Muscle of leg (tissue), 3 donors: ENCODE measurements at regions not wholly inside any gene's neighbourhood (a gene's known extent, or its start where the extent isn't known, plus 50 kb on each side); places are given as distances from the start of the nearest gene placed in this dataset.
"Not testable (repeated sequence)": the region's sequence is repeated elsewhere in the genome, so short reads cannot be mapped to it uniquely, and the experiment has no call there.

Experiments used
- DNase-seq: peaks from one replicate; pipeline ENCODE4 v3.0.0; 2013
- H3K27ac ChIP-seq: one replicate; pipeline ENCODE4 v1.5.1; 2013; ENCODE audit warnings: mild to moderate bottlenecking, low read length, control low read depth
- H3K27me3 ChIP-seq: one replicate; pipeline ENCODE4 v1.6.1; 2013; ENCODE audit warnings: low read length; ENCODE audit not compliant: control insufficient read depth, insufficient read depth
- H3K36me3 ChIP-seq: one replicate; pipeline ENCODE4 v1.6.1; 2013; ENCODE audit warnings: low read length; ENCODE audit not compliant: control insufficient read depth, insufficient read depth
- H3K4me1 ChIP-seq: one replicate; pipeline ENCODE4 v1.6.1; 2013; ENCODE audit warnings: low read length; ENCODE audit not compliant: control insufficient read depth, insufficient read depth
- H3K4me3 ChIP-seq: one replicate; pipeline ENCODE4 v1.5.1; 2013; ENCODE audit warnings: low read length, control low read depth
- H3K9me3 ChIP-seq: replicated peaks from 2 replicates; pipeline ENCODE4 v1.6.1; 2013; ENCODE audit warnings: low read depth, low read length; ENCODE audit not compliant: control insufficient read depth
- WGBS: methylation state at CpG from one replicate; pipeline ENCODE4 v1.1.5; 2013; ENCODE audit warnings: missing lambda C conversion rate; ENCODE audit not compliant: insufficient coverage; 5-methylcytosine and 5-hydroxymethylcytosine counted together

- no peaks in the 10 kb centered on the region for H3K9me3 ChIP-seq
- DNase-seq, result peak; percentile 72
- H3K36me3 ChIP-seq, result no peaks in the 10 kb centered on the region
- WGBS, result no CpG with 5 or more reads among the region's 3 CpGs
- H3K4me3 ChIP-seq, result no peak overlapping the region
- H3K27ac ChIP-seq, result no peak overlapping the region
- H3K27me3 ChIP-seq, result no peaks in the 10 kb centered on the region
- H3K4me1 ChIP-seq, result no peaks in the 10 kb centered on the region
Observed at GRCh38 chr7:9507290-9507689, 1073.9 kb downstream of the NXPH1 start.

GRCh38 chr7:9516662-9517061 is 1083.3 kb downstream of the NXPH1 start:
- Histone ChIP-seq H3K27me3 (no peaks in the 10 kb centered on the region), H3K27ac (no peak overlapping the region), H3K4me3 (no peak overlapping the region), H3K36me3 (no peaks in the 10 kb centered on the region), H3K4me1 (no peaks in the 10 kb centered on the region), H3K9me3 (no peaks in the 10 kb centered on the region)
- 61% methylated on average over 2 of the region's 4 CpGs for WGBS
- DNase-seq, result no peak

- H3K27ac ChIP-seq, result no peak overlapping the region
- no CpG with 5 or more reads among the region's 2 CpGs for WGBS
Observed at GRCh38 chr7:9523579-9523978, 1090.2 kb downstream of the NXPH1 start.

GRCh38 chr7:9552431-9552830 is 1119.0 kb downstream of the NXPH1 start:
- H3K4me1 ChIP-seq, H3K27ac ChIP-seq, H3K27me3 ChIP-seq, H3K4me3 ChIP-seq, DNase-seq, H3K36me3 ChIP-seq, H3K9me3 ChIP-seq: not testable (repeated sequence)
- WGBS, result no CpG with 5 or more reads among the region's 4 CpGs

More at GRCh38 chr7:9523579-9523978, 1090.2 kb downstream of the NXPH1 start:
- no peaks in the 10 kb centered on the region for H3K27me3 ChIP-seq
- DNase-seq, result no peak
- no peaks in the 10 kb centered on the region for H3K36me3 ChIP-seq
- H3K9me3 ChIP-seq, result no peaks in the 10 kb centered on the region
- no peak overlapping the region for H3K4me3 ChIP-seq
- H3K4me1 ChIP-seq, result no peaks in the 10 kb centered on the region

- H3K9me3 ChIP-seq, result no peaks in the 10 kb centered on the region
- peak; percentile 1 for DNase-seq
- WGBS, result 0% methylated on average over 1 of the region's 3 CpGs
- no peaks in the 10 kb centered on the region for H3K4me1 ChIP-seq
- no peak overlapping the region for H3K27ac ChIP-seq
- H3K27me3 ChIP-seq, result no peaks in the 10 kb centered on the region
- no peak overlapping the region for H3K4me3 ChIP-seq
- no peaks in the 10 kb centered on the region for H3K36me3 ChIP-seq
Observed at GRCh38 chr7:9557853-9558252, 1124.4 kb downstream of the NXPH1 start.

- H3K36me3 ChIP-seq, result no peaks in the 10 kb centered on the region
- DNase-seq, result no peak
- no peaks in the 10 kb centered on the region for H3K27me3 ChIP-seq
- H3K4me1 ChIP-seq, result no peaks in the 10 kb centered on the region
- H3K27ac ChIP-seq, result no peak overlapping the region
- no CpG with 5 or more reads among the region's 1 CpG for WGBS
- no peak overlapping the region for H3K4me3 ChIP-seq
- H3K9me3 ChIP-seq, result no peaks in the 10 kb centered on the region
Observed at GRCh38 chr7:9575716-9576115, 1142.3 kb downstream of the NXPH1 start.

GRCh38 chr7:9582824-9583223 is 1149.4 kb downstream of the NXPH1 start:
- no peaks in the 10 kb centered on the region for H3K4me1 ChIP-seq
- H3K27me3 ChIP-seq, result no peaks in the 10 kb centered on the region
- WGBS, result no CpG with 5 or more reads among the region's 2 CpGs
- H3K9me3 ChIP-seq, result no peaks in the 10 kb centered on the region
- H3K36me3 ChIP-seq, result no peaks in the 10 kb centered on the region
- H3K27ac ChIP-seq, result no peak overlapping the region
- no peak overlapping the region for H3K4me3 ChIP-seq
- DNase-seq, result no peak

- Histone ChIP-seq H3K36me3 (no peaks in the 10 kb centered on the region), H3K4me1 (no peaks in the 10 kb centered on the region), H3K27me3 (no peaks in the 10 kb centered on the region), H3K9me3 (peaks cover 3% of the 10 kb centered on the region), H3K4me3 (no peak overlapping the region), H3K27ac (no peak overlapping the region)
- no peak for DNase-seq
- WGBS, result no CpG with 5 or more reads among the region's 2 CpGs
Observed at GRCh38 chr7:9598411-9598810, 1165.0 kb downstream of the NXPH1 start.

GRCh38 chr7:9600974-9601373 is 1167.6 kb downstream of the NXPH1 start:
- no peaks in the 10 kb centered on the region for H3K36me3 ChIP-seq
- no peaks in the 10 kb centered on the region for H3K4me1 ChIP-seq
- WGBS, result no CpG with 5 or more reads among the region's 2 CpGs
- no peaks in the 10 kb centered on the region for H3K27me3 ChIP-seq
- no peak overlapping the region for H3K27ac ChIP-seq
- H3K4me3 ChIP-seq, result no peak overlapping the region
- DNase-seq, result no peak
- H3K9me3 ChIP-seq, result peaks cover 3% of the 10 kb centered on the region

GRCh38 chr7:9603291-9603690 is 1169.9 kb downstream of the NXPH1 start:
- no peaks in the 10 kb centered on the region for H3K4me1 ChIP-seq
- DNase-seq, result peak; percentile 44
- no peaks in the 10 kb centered on the region for H3K9me3 ChIP-seq
- no peaks in the 10 kb centered on the region for H3K36me3 ChIP-seq
- H3K27me3 ChIP-seq, result no peaks in the 10 kb centered on the region
- H3K27ac ChIP-seq, result no peak overlapping the region
- H3K4me3 ChIP-seq, result no peak overlapping the region

- H3K9me3 ChIP-seq, result no peaks in the 10 kb centered on the region
- H3K4me3 ChIP-seq, result no peak overlapping the region
- no peaks in the 10 kb centered on the region for H3K4me1 ChIP-seq
- no peaks in the 10 kb centered on the region for H3K27me3 ChIP-seq
- H3K36me3 ChIP-seq, result no peaks in the 10 kb centered on the region
- no peak for DNase-seq
- no peak overlapping the region for H3K27ac ChIP-seq
- WGBS, result no CpG with 5 or more reads among the region's 1 CpG
Observed at GRCh38 chr7:9608560-9608959, 1175.2 kb downstream of the NXPH1 start.
